Endodermal cell (in vitro differentiated cells): ENCODE measurements at regions not wholly inside any gene's neighbourhood (a gene's known extent, or its start where the extent isn't known, plus 50 kb on each side); places are given as distances from the start of the nearest gene placed in this dataset.
A peak's percentile ranks its signal among the peaks of the same experiment; 100 is the strongest.

Source experiments
- DNase-seq: peaks from one replicate; pipeline ENCODE4 v3.0.0-alpha.2; 2017
- H3K27ac ChIP-seq: 2 replicates; pipeline ENCODE4 v1.5.1; 2013; ENCODE audit warnings: mild to moderate bottlenecking, low read depth, low read length, moderate library complexity
- H3K27me3 ChIP-seq: 2 replicates; pipeline ENCODE4 v1.6.1; 2013; ENCODE audit warnings: mild to moderate bottlenecking, low read length, moderate library complexity; ENCODE audit not compliant: insufficient read depth, control insufficient read depth, poor library complexity, severe bottlenecking
- H3K36me3 ChIP-seq: 2 replicates; pipeline ENCODE4 v1.7.0; 2013; ENCODE audit warnings: mild to moderate bottlenecking, low read length, moderate library complexity; ENCODE audit not compliant: control insufficient read depth, insufficient read depth
- H3K4me1 ChIP-seq: one replicate; pipeline ENCODE4 v1.7.0; 2013; ENCODE audit warnings: low read length; ENCODE audit not compliant: control insufficient read depth, insufficient read depth
- H3K4me3 ChIP-seq: 2 replicates; pipeline ENCODE4 v1.5.1; 2013; ENCODE audit warnings: mild to moderate bottlenecking, low read length, moderate library complexity
- H3K9ac ChIP-seq: 2 replicates; pipeline ENCODE4 v1.6.1; 2013; ENCODE audit warnings: mild to moderate bottlenecking, low read length, moderate library complexity; ENCODE audit not compliant: poor library complexity, severe bottlenecking; ENCODE audit errors: extremely low read depth
- H3K9me3 ChIP-seq: 2 replicates; pipeline ENCODE4 v1.6.1; 2013; ENCODE audit warnings: mild to moderate bottlenecking, low read length, moderate library complexity; ENCODE audit not compliant: control insufficient read depth
- H3K27ac Mint-ChIP-seq: 2 replicates; pipeline ENCODE4 v1.8.0; 2020; ENCODE audit warnings: mixed read lengths
- H3K27me3 Mint-ChIP-seq: 2 replicates; pipeline ENCODE4 v1.8.0; 2021; ENCODE audit warnings: mild to moderate bottlenecking, mixed read lengths; ENCODE audit not compliant: insufficient read depth
- H3K36me3 Mint-ChIP-seq: 2 replicates; pipeline ENCODE4 v1.8.0; 2020; ENCODE audit warnings: low read depth, mixed read lengths
- H3K4me1 Mint-ChIP-seq: 2 replicates; pipeline ENCODE4 v1.8.0; 2020; ENCODE audit warnings: mixed read lengths
- H3K4me3 Mint-ChIP-seq: 2 replicates; pipeline ENCODE4 v1.8.0; 2020; ENCODE audit warnings: mild to moderate bottlenecking, moderate library complexity, mixed read lengths
- H3K9me3 Mint-ChIP-seq: 2 replicates; pipeline ENCODE4 v1.8.0; 2020; ENCODE audit warnings: mild to moderate bottlenecking, mixed read lengths
- WGBS, 2 experiments: methylation state at CpG; one replicate each; pipeline versions ENCODE4 v1.1.5 to v1.1.7; 2013; ENCODE audit warnings: missing lambda C conversion rate in 2 of 2, mixed read lengths in 1 of 2; ENCODE audit not compliant: insufficient coverage in 1 of 2, insufficient read length in 1 of 2; 5-methylcytosine and 5-hydroxymethylcytosine counted together
- TF ChIP-seq, protein P1 (sequence below): fragments of 200-600 bp; sonication (generic); conservative IDR thresholded peaks from 2 replicates; pipeline ENCODE4 v1.5.0; 2021; ENCODE audit warnings: antibody characterized with exemption, mild to moderate bottlenecking

DNA sequence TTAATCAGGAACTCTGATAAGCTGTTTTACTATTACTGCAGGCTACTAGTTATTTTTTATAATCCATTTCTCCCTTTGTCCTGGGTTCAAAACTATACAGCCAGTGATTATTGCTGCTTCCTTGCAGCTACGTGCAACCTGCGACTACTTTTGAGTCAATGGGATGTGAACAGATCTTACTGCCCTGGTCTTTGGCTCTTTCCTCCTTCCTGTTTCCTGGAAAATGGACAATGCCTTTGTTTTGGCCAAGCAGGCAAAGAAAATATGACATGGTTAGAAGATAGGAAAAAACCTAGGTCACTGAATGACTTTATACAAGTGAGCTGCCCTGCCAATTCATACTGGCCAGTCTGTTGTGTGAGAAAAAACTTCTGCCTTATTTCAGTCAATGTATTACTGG lies 201.2 kb upstream of the KLF12 start:
- Histone ChIP-seq H3K36me3 (no peaks in the 10 kb centered on the region), H3K9ac (no peak overlapping the region), H3K4me3 (no peak overlapping the region), H3K27ac (no peak overlapping the region), H3K4me1 (no peaks in the 10 kb centered on the region), H3K9me3 (peaks cover 4% of the 10 kb centered on the region), H3K27me3 (no peaks in the 10 kb centered on the region)
- H3K27me3 Mint-ChIP-seq = no peaks in the 10 kb centered on the region
- TF ChIP-seq, protein P1, sequence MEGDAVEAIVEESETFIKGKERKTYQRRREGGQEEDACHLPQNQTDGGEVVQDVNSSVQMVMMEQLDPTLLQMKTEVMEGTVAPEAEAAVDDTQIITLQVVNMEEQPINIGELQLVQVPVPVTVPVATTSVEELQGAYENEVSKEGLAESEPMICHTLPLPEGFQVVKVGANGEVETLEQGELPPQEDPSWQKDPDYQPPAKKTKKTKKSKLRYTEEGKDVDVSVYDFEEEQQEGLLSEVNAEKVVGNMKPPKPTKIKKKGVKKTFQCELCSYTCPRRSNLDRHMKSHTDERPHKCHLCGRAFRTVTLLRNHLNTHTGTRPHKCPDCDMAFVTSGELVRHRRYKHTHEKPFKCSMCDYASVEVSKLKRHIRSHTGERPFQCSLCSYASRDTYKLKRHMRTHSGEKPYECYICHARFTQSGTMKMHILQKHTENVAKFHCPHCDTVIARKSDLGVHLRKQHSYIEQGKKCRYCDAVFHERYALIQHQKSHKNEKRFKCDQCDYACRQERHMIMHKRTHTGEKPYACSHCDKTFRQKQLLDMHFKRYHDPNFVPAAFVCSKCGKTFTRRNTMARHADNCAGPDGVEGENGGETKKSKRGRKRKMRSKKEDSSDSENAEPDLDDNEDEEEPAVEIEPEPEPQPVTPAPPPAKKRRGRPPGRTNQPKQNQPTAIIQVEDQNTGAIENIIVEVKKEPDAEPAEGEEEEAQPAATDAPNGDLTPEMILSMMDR = no peak
- H3K4me3 Mint-ChIP-seq = no peak overlapping the region
- DNase-seq = no peak
- WGBS, 2 experiments = 100% methylated on average over 2 of the region's 2 CpGs
- no peak overlapping the region for H3K27ac Mint-ChIP-seq
- H3K4me1 Mint-ChIP-seq = peaks cover 8% of the 10 kb centered on the region
- no peaks in the 10 kb centered on the region for H3K36me3 Mint-ChIP-seq
- H3K9me3 Mint-ChIP-seq = no peaks in the 10 kb centered on the region

DNA sequence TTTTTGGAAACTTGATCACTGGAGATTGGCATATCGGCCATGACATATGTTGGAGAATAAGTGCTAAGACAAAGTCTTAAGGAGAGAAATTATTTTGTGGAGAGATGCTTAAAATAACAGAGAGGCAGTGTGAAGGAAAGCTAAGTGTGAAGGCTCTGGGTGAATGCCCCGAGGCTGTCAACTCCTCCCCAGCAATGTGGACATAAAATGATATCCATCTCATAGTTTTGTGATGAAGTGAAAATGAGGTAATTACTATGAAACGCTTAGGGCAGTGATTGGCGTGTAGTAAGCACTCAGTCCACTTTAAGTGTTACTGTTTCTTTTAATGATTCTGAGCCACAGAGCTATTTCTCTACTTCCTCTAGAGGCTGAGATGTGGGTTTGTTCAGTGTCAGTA lies 195.8 kb upstream of the KLF12 start:
- Histone ChIP-seq H3K27me3 (no peaks in the 10 kb centered on the region), H3K4me3 (no peak overlapping the region), H3K4me1 (no peaks in the 10 kb centered on the region), H3K9me3 (no peaks in the 10 kb centered on the region), H3K9ac (no peak overlapping the region), H3K27ac (no peak overlapping the region), H3K36me3 (no peaks in the 10 kb centered on the region)
- TF ChIP-seq, protein P1 = no peak
- Mint-ChIP-seq H3K9me3 (no peaks in the 10 kb centered on the region), H3K27me3 (no peaks in the 10 kb centered on the region), H3K36me3 (no peaks in the 10 kb centered on the region), H3K4me1 (no peaks in the 10 kb centered on the region), H3K4me3 (no peak overlapping the region), H3K27ac (no peak overlapping the region)
- 96 to 98% methylated on average over 2 to 4 of the region's 4 CpGs for WGBS, 2 experiments
- no peak for DNase-seq

DNA sequence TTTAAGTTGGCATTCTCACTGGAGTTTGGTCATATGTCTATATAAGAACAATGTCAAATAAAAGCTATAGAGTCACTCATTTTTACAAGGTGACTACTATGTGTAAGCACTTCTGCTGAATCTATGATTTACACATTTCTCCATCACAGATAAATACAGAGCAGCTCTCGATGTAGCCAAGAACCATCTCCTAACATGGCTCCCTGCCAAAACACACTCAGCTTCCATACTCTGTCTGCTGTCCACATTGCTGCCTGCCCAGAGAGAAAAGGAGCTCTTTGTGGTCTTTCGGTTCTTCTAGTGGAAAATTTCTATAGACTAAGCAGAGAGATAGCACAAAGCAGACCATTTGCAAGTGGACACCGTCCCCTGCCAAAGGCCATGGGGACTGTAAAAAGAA lies 190.9 kb upstream of the KLF12 start:
- Histone ChIP-seq H3K4me1 (no peaks in the 10 kb centered on the region), H3K4me3 (no peak overlapping the region), H3K9ac (no peak overlapping the region), H3K9me3 (no peaks in the 10 kb centered on the region), H3K27ac (peak overlapping the region; percentile 29), H3K27me3 (no peaks in the 10 kb centered on the region), H3K36me3 (no peaks in the 10 kb centered on the region)
- no peaks in the 10 kb centered on the region for H3K9me3 Mint-ChIP-seq
- no peak overlapping the region for H3K27ac Mint-ChIP-seq
- no peaks in the 10 kb centered on the region for H3K27me3 Mint-ChIP-seq
- H3K36me3 Mint-ChIP-seq = no peaks in the 10 kb centered on the region
- 85 to 99% methylated on average over 2 to 3 of the region's 3 CpGs for WGBS, 2 experiments
- no peaks in the 10 kb centered on the region for H3K4me1 Mint-ChIP-seq
- DNase-seq = no peak
- TF ChIP-seq, protein P1 = no peak
- no peak overlapping the region for H3K4me3 Mint-ChIP-seq
